Upper lobe of left lung (tissue), 4 donors: ENCODE measurements at regions not wholly inside any gene's neighbourhood (a gene's known extent, or its start where the extent isn't known, plus 50 kb on each side); places are given as distances from the start of the nearest gene placed in this dataset.

Source experiments
- POLR2AphosphoS5 ChIP-seq, 2 donors: sonication (generic); formaldehyde crosslinking; IDR thresholded peaks; one replicate each; pipeline ENCODE4 v1.5.1; 2017; ENCODE audit warnings: antibody characterized with exemption in 2 of 2
- TF ChIP-seq, protein P1 (sequence below), 6 experiments: fragments of 450-650 bp in 4 of 6; fragments of 200-600 bp in 2 of 6; sonication (generic) in 2 of 6; IDR thresholded peaks; one replicate each; pipeline ENCODE4 v1.5.1; 2016 to 2019; ENCODE audit warnings: antibody characterized with exemption in 6 of 6

DNA sequence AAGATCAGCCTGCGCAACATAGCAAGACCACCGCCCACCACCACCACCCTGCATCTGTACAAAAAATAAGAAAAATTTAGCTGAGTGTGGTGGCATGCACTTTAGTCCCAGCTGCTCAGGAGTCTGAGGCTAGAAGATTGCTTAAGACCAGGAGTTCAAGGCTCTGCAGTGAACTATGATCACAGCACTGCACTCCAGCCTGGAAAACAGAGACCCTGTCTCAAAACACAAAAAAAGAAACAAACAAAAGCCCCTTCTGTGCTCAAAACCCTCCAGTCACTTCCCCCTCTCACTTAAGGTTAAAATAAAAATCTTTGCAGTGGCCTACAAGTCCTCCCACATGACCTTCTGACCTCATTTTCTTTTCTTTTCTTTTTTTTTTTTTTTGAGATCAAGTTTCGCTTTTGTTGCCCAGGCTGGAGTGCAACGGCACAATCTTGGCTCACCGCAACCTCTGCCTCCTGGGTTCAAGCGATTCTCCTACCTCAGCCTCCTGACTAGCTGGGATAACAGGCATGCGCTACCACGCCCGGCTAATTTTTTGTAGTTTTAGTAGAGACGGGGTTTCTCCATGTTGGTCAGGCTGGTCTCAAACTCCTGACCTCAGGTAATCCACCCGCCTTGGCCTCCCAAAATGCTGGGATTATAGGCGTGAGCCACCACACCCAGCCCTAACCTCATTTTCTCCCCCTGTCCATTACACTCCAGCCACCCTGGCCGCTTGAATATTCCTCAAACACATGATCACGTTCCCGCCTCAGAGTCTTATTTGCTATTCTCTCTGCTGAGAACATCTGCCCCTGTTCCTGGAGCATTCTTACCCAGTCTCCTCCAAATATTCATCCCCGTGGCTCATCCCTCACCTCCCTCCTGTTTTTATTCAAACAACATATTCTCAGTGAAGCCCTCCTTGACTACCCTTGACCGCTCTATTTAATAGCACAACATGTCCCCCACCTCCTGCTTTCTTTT lies 126.6 kb upstream of the MED13 start:
- TF ChIP-seq, protein P1, sequence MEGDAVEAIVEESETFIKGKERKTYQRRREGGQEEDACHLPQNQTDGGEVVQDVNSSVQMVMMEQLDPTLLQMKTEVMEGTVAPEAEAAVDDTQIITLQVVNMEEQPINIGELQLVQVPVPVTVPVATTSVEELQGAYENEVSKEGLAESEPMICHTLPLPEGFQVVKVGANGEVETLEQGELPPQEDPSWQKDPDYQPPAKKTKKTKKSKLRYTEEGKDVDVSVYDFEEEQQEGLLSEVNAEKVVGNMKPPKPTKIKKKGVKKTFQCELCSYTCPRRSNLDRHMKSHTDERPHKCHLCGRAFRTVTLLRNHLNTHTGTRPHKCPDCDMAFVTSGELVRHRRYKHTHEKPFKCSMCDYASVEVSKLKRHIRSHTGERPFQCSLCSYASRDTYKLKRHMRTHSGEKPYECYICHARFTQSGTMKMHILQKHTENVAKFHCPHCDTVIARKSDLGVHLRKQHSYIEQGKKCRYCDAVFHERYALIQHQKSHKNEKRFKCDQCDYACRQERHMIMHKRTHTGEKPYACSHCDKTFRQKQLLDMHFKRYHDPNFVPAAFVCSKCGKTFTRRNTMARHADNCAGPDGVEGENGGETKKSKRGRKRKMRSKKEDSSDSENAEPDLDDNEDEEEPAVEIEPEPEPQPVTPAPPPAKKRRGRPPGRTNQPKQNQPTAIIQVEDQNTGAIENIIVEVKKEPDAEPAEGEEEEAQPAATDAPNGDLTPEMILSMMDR (IDR thresholded peaks at IDR 0.05), result no peak
- no peak for TF ChIP-seq POLR2AphosphoS5 (IDR thresholded peaks at IDR 0.05)
